ENCODE measurements at regions not wholly inside any gene's neighbourhood (a gene's known extent, or its start where the extent isn't known, plus 50 kb on each side); places are given as distances from the start of the nearest gene placed in this dataset.

DNA sequence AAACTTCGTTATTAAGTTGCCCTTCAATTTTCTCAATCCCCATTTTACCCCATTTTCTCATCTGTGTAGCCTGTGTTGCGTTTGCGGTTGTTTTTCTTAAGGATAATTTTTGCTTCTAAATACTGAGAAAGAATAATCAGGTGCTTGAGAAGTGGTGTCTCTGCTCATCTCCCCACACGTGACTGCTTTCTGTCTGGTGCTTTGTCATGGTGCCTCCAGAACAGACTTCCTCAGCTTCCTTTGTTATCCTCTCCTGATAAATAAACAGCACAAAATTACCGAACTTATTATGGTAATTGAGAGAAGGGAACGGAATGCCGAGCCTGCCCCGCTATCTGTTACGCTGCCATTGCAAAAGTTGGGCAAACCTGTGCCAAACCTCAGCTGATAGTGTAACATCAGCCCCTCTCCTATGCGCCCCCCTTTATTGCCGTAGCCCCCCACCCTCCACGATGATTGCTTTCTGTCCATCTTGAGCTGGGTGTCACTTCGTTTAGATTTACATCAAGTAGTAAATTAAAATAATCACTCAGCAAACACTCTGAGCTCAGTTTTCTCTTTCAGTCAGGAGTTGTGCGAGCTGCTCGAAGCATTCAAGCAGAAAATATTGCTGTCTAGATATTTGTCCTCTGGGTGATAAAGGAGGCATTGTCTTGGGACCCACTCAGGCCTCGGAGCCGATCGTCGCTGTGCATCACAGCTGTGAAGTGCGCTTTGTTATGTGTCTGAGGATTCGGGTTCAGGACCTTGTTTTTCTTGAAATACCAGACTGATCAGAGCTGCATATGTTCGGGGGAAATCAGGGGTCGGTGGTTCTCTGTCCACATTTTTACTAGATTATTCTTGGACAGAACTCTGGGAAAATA is 1008.5 kb upstream of the FANCL start:
- TF ChIP-seq, protein P1, sequence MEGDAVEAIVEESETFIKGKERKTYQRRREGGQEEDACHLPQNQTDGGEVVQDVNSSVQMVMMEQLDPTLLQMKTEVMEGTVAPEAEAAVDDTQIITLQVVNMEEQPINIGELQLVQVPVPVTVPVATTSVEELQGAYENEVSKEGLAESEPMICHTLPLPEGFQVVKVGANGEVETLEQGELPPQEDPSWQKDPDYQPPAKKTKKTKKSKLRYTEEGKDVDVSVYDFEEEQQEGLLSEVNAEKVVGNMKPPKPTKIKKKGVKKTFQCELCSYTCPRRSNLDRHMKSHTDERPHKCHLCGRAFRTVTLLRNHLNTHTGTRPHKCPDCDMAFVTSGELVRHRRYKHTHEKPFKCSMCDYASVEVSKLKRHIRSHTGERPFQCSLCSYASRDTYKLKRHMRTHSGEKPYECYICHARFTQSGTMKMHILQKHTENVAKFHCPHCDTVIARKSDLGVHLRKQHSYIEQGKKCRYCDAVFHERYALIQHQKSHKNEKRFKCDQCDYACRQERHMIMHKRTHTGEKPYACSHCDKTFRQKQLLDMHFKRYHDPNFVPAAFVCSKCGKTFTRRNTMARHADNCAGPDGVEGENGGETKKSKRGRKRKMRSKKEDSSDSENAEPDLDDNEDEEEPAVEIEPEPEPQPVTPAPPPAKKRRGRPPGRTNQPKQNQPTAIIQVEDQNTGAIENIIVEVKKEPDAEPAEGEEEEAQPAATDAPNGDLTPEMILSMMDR (IDR thresholded peaks at IDR 0.05), result no peak
- H3K4me1 ChIP-seq, result no peaks in the 10 kb centered on the region
- no peak overlapping the region for H3K4me3 ChIP-seq
- intact Hi-C loops (cut with DNase I), result no loop called here
- no peak for DNase-seq
- no peaks in the 10 kb centered on the region for H3K9me3 ChIP-seq
- H3K36me3 ChIP-seq, result no peaks in the 10 kb centered on the region
- H3K9ac ChIP-seq (ENCODE audit: low read depth in 2 of 2, low read length in 2 of 2), result no peak overlapping the region
- H3K27ac ChIP-seq, result no peak overlapping the region
- H3K27me3 ChIP-seq, result no peaks in the 10 kb centered on the region

DNA sequence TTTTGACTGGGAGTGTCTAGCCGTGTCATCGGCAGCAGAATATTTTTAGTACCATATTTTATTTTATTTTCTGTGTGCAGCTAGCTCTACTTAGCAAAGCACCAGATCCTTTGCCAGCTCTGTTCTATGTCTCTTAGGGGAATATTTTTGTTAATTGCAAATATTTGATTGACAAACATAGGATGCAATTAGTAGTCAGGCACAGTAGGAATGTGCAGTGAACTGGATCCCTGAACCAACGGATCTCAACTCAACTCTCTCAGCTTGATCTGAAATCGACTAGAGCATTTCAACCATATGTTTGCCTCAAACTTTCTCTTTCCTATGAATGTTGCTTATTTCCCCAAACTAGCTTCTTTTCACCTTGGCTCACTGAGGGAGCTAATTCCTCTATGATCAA is 998.0 kb upstream of the FANCL start:
- no peak for DNase-seq
- no peaks in the 10 kb centered on the region for H3K9me3 ChIP-seq
- no peak overlapping the region for H3K9ac ChIP-seq (ENCODE audit: low read depth in 2 of 2, low read length in 2 of 2)
- no peaks in the 10 kb centered on the region for H3K36me3 ChIP-seq
- H3K27me3 ChIP-seq, result no peaks in the 10 kb centered on the region
- H3K4me1 ChIP-seq, result no peaks in the 10 kb centered on the region
- intact Hi-C loops (cut with DNase I), result no loop called here
- no peak overlapping the region for H3K4me3 ChIP-seq
- no peak overlapping the region for H3K27ac ChIP-seq
- TF ChIP-seq, protein P1 (IDR thresholded peaks at IDR 0.05), result no peak

DNA sequence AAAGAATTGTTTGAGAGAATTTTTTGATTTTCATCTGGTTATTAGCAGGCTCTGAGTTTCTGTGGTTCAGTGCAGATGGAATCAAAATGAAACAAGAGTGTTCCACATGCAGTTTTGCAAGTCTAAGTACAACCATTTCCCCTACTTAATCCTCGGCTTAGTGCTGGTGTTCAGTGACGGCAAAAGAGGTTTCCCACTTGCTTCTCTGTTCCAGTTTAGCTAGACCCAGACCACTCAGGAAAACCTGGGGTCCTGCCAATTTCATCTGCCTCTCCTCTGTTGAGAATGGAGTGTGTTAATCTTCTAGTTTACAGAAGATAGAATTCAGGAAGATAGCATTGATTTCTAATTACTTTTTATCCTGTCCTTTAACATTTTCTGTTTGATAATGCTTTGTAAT is 996.2 kb upstream of the FANCL start:
- H3K4me1 ChIP-seq, result no peaks in the 10 kb centered on the region
- TF ChIP-seq, protein P1 (IDR thresholded peaks at IDR 0.05), result no peak
- H3K9ac ChIP-seq (ENCODE audit: low read depth in 2 of 2, low read length in 2 of 2), result no peak overlapping the region
- no peaks in the 10 kb centered on the region for H3K9me3 ChIP-seq
- H3K4me3 ChIP-seq, result no peak overlapping the region
- no peak overlapping the region for H3K27ac ChIP-seq
- DNase-seq, result no peak
- no peaks in the 10 kb centered on the region for H3K36me3 ChIP-seq
- intact Hi-C loops (cut with DNase I), result no loop called here
- H3K27me3 ChIP-seq, result no peaks in the 10 kb centered on the region

DNA sequence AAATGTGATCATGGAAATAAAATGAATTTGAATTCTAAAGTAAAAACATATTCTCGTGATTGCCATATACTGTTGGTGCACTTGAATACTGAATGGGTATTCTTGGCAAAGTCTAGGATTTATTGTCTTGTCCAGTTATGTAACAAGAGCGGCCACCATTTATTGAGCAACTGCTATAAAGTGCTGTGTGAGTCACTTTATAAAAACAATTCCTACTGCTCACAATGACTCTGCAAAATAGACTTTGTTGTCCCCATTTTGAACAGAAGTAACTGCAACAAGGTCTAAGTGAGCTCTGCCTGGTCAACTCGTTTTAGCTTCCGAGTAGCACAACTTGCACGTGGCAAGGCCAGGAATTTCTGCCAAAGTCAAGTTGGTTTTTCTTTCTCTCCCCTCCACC is 995.6 kb upstream of the FANCL start:
- H3K9me3 ChIP-seq, result no peaks in the 10 kb centered on the region
- H3K27me3 ChIP-seq, result no peaks in the 10 kb centered on the region
- TF ChIP-seq, protein P1 (IDR thresholded peaks at IDR 0.05), result no peak
- H3K27ac ChIP-seq, result no peak overlapping the region
- H3K4me3 ChIP-seq, result no peak overlapping the region
- intact Hi-C loops (cut with DNase I), result no loop called here
- no peak for DNase-seq
- no peaks in the 10 kb centered on the region for H3K36me3 ChIP-seq
- no peaks in the 10 kb centered on the region for H3K4me1 ChIP-seq
- H3K9ac ChIP-seq (ENCODE audit: low read depth in 2 of 2, low read length in 2 of 2), result no peak overlapping the region

DNA sequence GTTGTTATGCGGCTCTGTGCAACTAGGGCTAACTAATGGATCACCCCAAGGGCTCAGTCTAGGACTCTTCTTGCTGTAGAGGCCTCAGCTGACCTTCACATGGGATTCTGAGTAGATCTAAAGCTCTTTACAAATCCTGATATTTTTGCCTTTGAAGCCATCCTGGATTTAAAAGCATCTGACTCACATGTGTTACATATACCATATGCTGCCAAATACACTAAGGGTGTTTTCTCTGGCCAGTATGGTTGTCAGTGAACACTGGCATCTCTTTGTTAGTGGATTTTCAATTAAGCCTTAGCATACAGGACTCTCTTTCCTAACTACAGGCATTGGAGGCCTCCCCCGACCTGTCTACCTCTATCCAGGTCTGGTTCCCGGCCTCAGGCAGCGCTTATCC is 992.8 kb upstream of the FANCL start:
- no peaks in the 10 kb centered on the region for H3K36me3 ChIP-seq
- H3K9me3 ChIP-seq, result no peaks in the 10 kb centered on the region
- no peaks in the 10 kb centered on the region for H3K4me1 ChIP-seq
- intact Hi-C loops (cut with DNase I), result no loop called here
- H3K27me3 ChIP-seq, result no peaks in the 10 kb centered on the region
- TF ChIP-seq, protein P1 (IDR thresholded peaks at IDR 0.05), result no peak
- H3K27ac ChIP-seq, result no peak overlapping the region
- DNase-seq, result no peak
- H3K9ac ChIP-seq (ENCODE audit: low read depth in 2 of 2, low read length in 2 of 2), result no peak overlapping the region
- H3K4me3 ChIP-seq, result no peak overlapping the region
